Common myeloid progenitor, CD34-positive (primary cell): ENCODE measurements at regions not wholly inside any gene's neighbourhood (a gene's known extent, or its start where the extent isn't known, plus 50 kb on each side); places are given as distances from the start of the nearest gene placed in this dataset.

Experiments
- CTCF ChIA-PET: fragments of 350-600 bp; sonication (Branson Sonifier 250); formaldehyde crosslinking; loops from one replicate; lab custom pipeline; 2021; ENCODE audit warnings: antibody characterized with exemption; lab: Charles Lee
- POLR2A ChIA-PET: fragments of 350-600 bp; sonication (Branson Sonifier 250); formaldehyde crosslinking; loops from one replicate; lab custom pipeline; 2021; ENCODE audit warnings: antibody characterized with exemption; lab: Charles Lee
- DNase-seq, 3 donors: peaks; one replicate each; pipeline versions ENCODE4 v3.0.0 to v3.0.0-alpha.2; 2013
- H3K27ac ChIP-seq, 2 experiments: 1 replicate in 1 of 2; 2 replicates in 1 of 2; pipeline ENCODE4 v1.7.0; 2013; ENCODE audit warnings: inconsistent platforms in 2 of 2, low read length in 2 of 2, mild to moderate bottlenecking in 2 of 2, low read depth in 1 of 2, moderate library complexity in 1 of 2; ENCODE audit not compliant: severe bottlenecking in 2 of 2, insufficient read depth in 1 of 2, poor library complexity in 1 of 2
- H3K27me3 ChIP-seq, 5 experiments: replicated peaks in 2 of 5; 1 replicate in 3 of 5; 2 replicates in 2 of 5; pipeline versions ENCODE4 v1.6.1 to v1.7.0; 2013; ENCODE audit warnings: low read length in 4 of 5, mild to moderate bottlenecking in 2 of 5, moderate library complexity in 2 of 5, inconsistent platforms in 1 of 5; ENCODE audit not compliant: insufficient read depth in 5 of 5, control insufficient read depth in 4 of 5
- H3K36me3 ChIP-seq, 4 experiments: 1 replicate in 2 of 4; 2 replicates in 2 of 4; pipeline versions ENCODE4 v1.6.1 to v1.7.0; 2013; ENCODE audit warnings: low read length in 3 of 4, control low read depth in 1 of 4, mild to moderate bottlenecking in 1 of 4; ENCODE audit not compliant: control insufficient read depth in 4 of 4, insufficient read depth in 4 of 4
- H3K4me1 ChIP-seq, 4 experiments: 1 replicate in 3 of 4; 2 replicates in 1 of 4; pipeline versions ENCODE4 v1.6.1 to v1.7.1; 2013; ENCODE audit warnings: low read length in 3 of 4, mild to moderate bottlenecking in 3 of 4, control low read depth in 1 of 4, inconsistent platforms in 1 of 4, moderate library complexity in 1 of 4; ENCODE audit not compliant: control insufficient read depth in 4 of 4, insufficient read depth in 4 of 4; ENCODE audit errors: control extremely low read depth in 1 of 4
- H3K4me3 ChIP-seq, 7 experiments: 1 replicate in 4 of 7; 2 replicates in 3 of 7; pipeline versions ENCODE4 v1.5.1 to v1.7.0; 2013; ENCODE audit warnings: mild to moderate bottlenecking in 7 of 7, low read length in 6 of 7, moderate library complexity in 6 of 7, inconsistent platforms in 2 of 7, low read depth in 2 of 7, control low read depth in 1 of 7; ENCODE audit not compliant: insufficient read depth in 4 of 7, control insufficient read depth in 1 of 7; ENCODE audit errors: extremely low read depth in 1 of 7
- H3K9me3 ChIP-seq, 5 experiments: 1 replicate in 4 of 5; 2 replicates in 1 of 5; pipeline versions ENCODE4 v1.6.1 to v1.7.1; 2013; ENCODE audit warnings: low read length in 4 of 5, mild to moderate bottlenecking in 2 of 5, inconsistent platforms in 1 of 5, low read depth in 1 of 5, moderate library complexity in 1 of 5; ENCODE audit not compliant: control insufficient read depth in 4 of 5, insufficient read depth in 2 of 5; ENCODE audit errors: control extremely low read depth in 1 of 5
- WGBS: methylation state at CpG from one replicate; pipeline ENCODE4 v1.1.5; 2013; ENCODE audit not compliant: insufficient coverage; 5-methylcytosine and 5-hydroxymethylcytosine counted together

DNA sequence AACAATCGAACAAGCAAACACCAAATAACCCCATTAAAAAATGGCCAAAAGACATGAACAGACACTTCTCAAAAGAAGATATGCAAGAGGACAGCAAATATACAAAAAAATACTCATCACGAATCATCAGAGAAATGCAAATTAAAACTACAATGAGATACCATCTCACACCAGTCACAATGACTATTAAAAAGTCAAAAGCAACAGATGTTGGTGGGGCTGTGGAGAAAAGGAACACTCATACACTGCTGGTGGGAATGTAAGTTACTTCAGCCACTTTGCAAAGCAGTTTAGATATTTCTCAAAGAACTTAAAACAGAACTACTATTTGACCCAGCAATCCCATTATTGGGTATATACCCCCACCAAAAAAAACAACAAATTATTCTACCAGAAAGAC, 51.3 kb upstream of the FLI1 start:
- Histone ChIP-seq H3K27me3 (no peaks in the 10 kb centered on the region), H3K9me3 (peaks cover 0 to 4% (median 0%) of the 10 kb centered on the region in 5 experiments), H3K4me3 (no peak overlapping the region), H3K36me3 (no peaks in the 10 kb centered on the region), H3K4me1 (peaks cover 11 to 18% (median 12%) of the 10 kb centered on the region in 4 experiments), H3K27ac (no peak overlapping the region)
- no peak for DNase-seq
- WGBS, result 83% methylated on average over 1 of the region's 2 CpGs
- CTCF ChIA-PET, result interaction anchor here (0.8 kb wide), 1 partner anchor 353 kb away, joined by 3 read pairs; no protein-coding TSS in a partner anchor
- POLR2A ChIA-PET, result no interaction called here

- Histone ChIP-seq H3K27me3 (no peaks in the 10 kb centered on the region), H3K27ac (no peak overlapping the region), H3K4me3 (no peak overlapping the region), H3K4me1 (peaks cover 11 to 18% (median 12%) of the 10 kb centered on the region in 4 experiments), H3K9me3 (peaks cover 0 to 4% (median 0%) of the 10 kb centered on the region in 5 experiments), H3K36me3 (no peaks in the 10 kb centered on the region)
- POLR2A ChIA-PET, result interaction anchor here (1.4 kb wide), 1 partner anchor 11 kb away, joined by 4 read pairs; no protein-coding TSS in a partner anchor
- no peak for DNase-seq
- CTCF ChIA-PET, result interaction anchor here (0.8 to 3.1 kb wide), 5 partner anchors 11 to 354 kb away, joined by 3 to 13 read pairs (median 3); no protein-coding TSS in a partner anchor
- 98% methylated on average over 8 of the region's 12 CpGs for WGBS
Observed at GRCh38 chr11:128643661-128644317, 50.1 kb upstream of the FLI1 start.
